Stimulated activated CD8-positive, alpha-beta memory T cell treated with anti-CD3 and anti-CD28 coated beads, Interleukin-12 subunit alpha, Interleukin-12 subunit beta, amount 100 ng/mL, for 1 hour (primary cell): ENCODE measurements at regions not wholly inside any gene's neighbourhood (a gene's known extent, or its start where the extent isn't known, plus 50 kb on each side); places are given as distances from the start of the nearest gene placed in this dataset.

ENCODE experiments used
- DNase-seq: peaks from one replicate; pipeline ENCODE4 v3.0.0-alpha.2; 2020; ENCODE audit warnings: low read depth

- no peak for DNase-seq
Observed at GRCh38 chr2:144215207-144215606, 304.7 kb downstream of the ZEB2 start.

- no peak for DNase-seq
Observed at GRCh38 chr2:144213797-144214196, 306.1 kb downstream of the ZEB2 start.

GRCh38 chr2:144211826-144212225 lies 308.1 kb downstream of the ZEB2 start:
- DNase-seq, result no peak

GRCh38 chr2:144211065-144211464 lies 308.9 kb downstream of the ZEB2 start:
- no peak for DNase-seq

- DNase-seq, result no peak
Observed at GRCh38 chr2:144210076-144210475, 309.8 kb downstream of the ZEB2 start.

- DNase-seq, result no peak
Observed at GRCh38 chr2:144208924-144209323, 311.0 kb downstream of the ZEB2 start.

- DNase-seq, result no peak
Observed at GRCh38 chr2:144206019-144206418, 313.9 kb downstream of the ZEB2 start.

GRCh38 chr2:144201868-144202468 lies 318.0 kb downstream of the ZEB2 start:
- DNase-seq, result no peak

GRCh38 chr2:144201126-144201525 lies 318.8 kb downstream of the ZEB2 start:
- no peak for DNase-seq

- no peak for DNase-seq
Observed at GRCh38 chr2:144198116-144198515, 321.8 kb downstream of the ZEB2 start.

GRCh38 chr2:144194326-144195071 lies 325.4 kb downstream of the ZEB2 start:
- no peak for DNase-seq

GRCh38 chr2:144190908-144191605 lies 328.9 kb downstream of the ZEB2 start:
- no peak for DNase-seq

GRCh38 chr2:144183727-144184126 lies 336.2 kb downstream of the ZEB2 start:
- DNase-seq, result peak; percentile 49

- DNase-seq, result no peak
Observed at GRCh38 chr2:144181001-144181400, 338.9 kb downstream of the ZEB2 start.

- DNase-seq, result no peak
Observed at GRCh38 chr2:144180131-144180530, 339.8 kb downstream of the ZEB2 start.

- DNase-seq, result no peak
Observed at GRCh38 chr2:144170179-144170578, 349.7 kb downstream of the ZEB2 start.

GRCh38 chr2:144166743-144167142 lies 353.2 kb downstream of the ZEB2 start:
- DNase-seq, result no peak

- no peak for DNase-seq
Observed at GRCh38 chr2:144165599-144166250, 354.2 kb downstream of the ZEB2 start.

GRCh38 chr2:144163592-144163991 lies 356.3 kb downstream of the ZEB2 start:
- DNase-seq, result no peak

GRCh38 chr2:144162652-144163051 lies 357.3 kb downstream of the ZEB2 start:
- DNase-seq, result peak; percentile 10

GRCh38 chr2:144161061-144161460 lies 358.9 kb downstream of the ZEB2 start:
- no peak for DNase-seq

- no peak for DNase-seq
Observed at GRCh38 chr2:144159240-144159639, 360.7 kb downstream of the ZEB2 start.

GRCh38 chr2:144158096-144158495 lies 361.8 kb downstream of the ZEB2 start:
- DNase-seq, result no peak
